ENCODE measurements at regions not wholly inside any gene's neighbourhood (a gene's known extent, or its start where the extent isn't known, plus 50 kb on each side); places are given as distances from the start of the nearest gene placed in this dataset.

- Histone ChIP-seq H3K36me3 (ENCODE audit: insufficient read depth, low read length) (no peaks in the 10 kb centered on the region), H3K4me3 (ENCODE audit: low read length) (no peak overlapping the region), H3K9ac (ENCODE audit: low read length) (no peak overlapping the region), H3K9me3 (ENCODE audit: low read length) (no peaks in the 10 kb centered on the region), H3K9me2 (ENCODE audit: insufficient read depth, low read length) (no peaks in the 10 kb centered on the region), H3K27ac (ENCODE audit: low read length) (no peak overlapping the region), H2AFZ (ENCODE audit: low read depth, low read length) (no peak overlapping the region), H3K27me3 (ENCODE audit: insufficient read depth, low read depth, low read length) (no peaks in the 10 kb centered on the region), H3F3A (ENCODE audit: insufficient read depth, low read length, poor library complexity, severe bottlenecking) (no peaks in the 10 kb centered on the region), H3K4me2 (ENCODE audit: low read length) (no peak overlapping the region), H4K20me1 (ENCODE audit: insufficient read depth) (no peaks in the 10 kb centered on the region), H3K79me2 (replicated peaks; ENCODE audit: insufficient read depth, low read length) (no peaks in the 10 kb centered on the region)
- no peak for TF ChIP-seq REST (IDR thresholded peaks at IDR 0.05; ENCODE audit: borderline replicate concordance)
- no peak for TF ChIP-seq SMC3 (conservative IDR thresholded peaks at IDR 0.05; ENCODE audit: poor library complexity)
- no peak for TF ChIP-seq POLR2AphosphoS5 (IDR thresholded peaks at IDR 0.05)
- TF ChIP-seq MXI1 (conservative IDR thresholded peaks at IDR 0.05; ENCODE audit: poor library complexity, severe bottlenecking), result no peak
- TF ChIP-seq CTCF (IDR thresholded peaks at IDR 0.05; ENCODE audit: poor library complexity, severe bottlenecking), result no peak
- TF ChIP-seq EP300 (conservative IDR thresholded peaks at IDR 0.05; ENCODE audit: poor library complexity, severe bottlenecking), result no peak
- TF ChIP-seq TAF1 (IDR thresholded peaks at IDR 0.05; ENCODE audit: low read depth), result no peak
- no peak for TF ChIP-seq EZH2 (IDR thresholded peaks at IDR 0.05; ENCODE audit: borderline replicate concordance, insufficient read depth, low read length, poor library complexity, severe bottlenecking)
- TF ChIP-seq RAD21 (conservative IDR thresholded peaks at IDR 0.05), result no peak
Observed at GRCh38 chr3:135897715-135898114, 67.8 kb upstream of the PPP2R3A start.

GRCh38 chr3:135898774-135899173 is 66.8 kb upstream of the PPP2R3A start:
- Histone ChIP-seq H3F3A (ENCODE audit: insufficient read depth, low read length, poor library complexity, severe bottlenecking) (no peaks in the 10 kb centered on the region), H3K9me3 (ENCODE audit: low read length) (no peaks in the 10 kb centered on the region), H3K36me3 (ENCODE audit: insufficient read depth, low read length) (no peaks in the 10 kb centered on the region), H3K4me2 (ENCODE audit: low read length) (no peak overlapping the region), H3K9ac (ENCODE audit: low read length) (no peak overlapping the region), H3K4me3 (ENCODE audit: low read length) (no peak overlapping the region), H4K20me1 (ENCODE audit: insufficient read depth) (no peaks in the 10 kb centered on the region), H3K27ac (ENCODE audit: low read length) (no peak overlapping the region), H3K27me3 (ENCODE audit: insufficient read depth, low read depth, low read length) (no peaks in the 10 kb centered on the region), H3K9me2 (ENCODE audit: insufficient read depth, low read length) (no peaks in the 10 kb centered on the region), H3K79me2 (replicated peaks; ENCODE audit: insufficient read depth, low read length) (no peaks in the 10 kb centered on the region), H2AFZ (ENCODE audit: low read depth, low read length) (no peak overlapping the region)
- TF ChIP-seq EZH2 (IDR thresholded peaks at IDR 0.05; ENCODE audit: borderline replicate concordance, insufficient read depth, low read length, poor library complexity, severe bottlenecking) (no peak), REST (IDR thresholded peaks at IDR 0.05; ENCODE audit: borderline replicate concordance) (no peak), POLR2AphosphoS5 (IDR thresholded peaks at IDR 0.05) (no peak), EP300 (conservative IDR thresholded peaks at IDR 0.05; ENCODE audit: poor library complexity, severe bottlenecking) (no peak)

Data from neural cell (in vitro differentiated cells).